LNCaP clone FGC (cell line): ENCODE measurements at regions not wholly inside any gene's neighbourhood (a gene's known extent, or its start where the extent isn't known, plus 50 kb on each side); places are given as distances from the start of the nearest gene placed in this dataset.
A peak's percentile ranks its signal among the peaks of the same experiment; 100 is the strongest.
"Not testable (repeated sequence)": the region's sequence is repeated elsewhere in the genome, so short reads cannot be mapped to it uniquely, and the experiment has no call there.

Experiments
- DNase-seq: peaks from one replicate; pipeline ENCODE4 v3.0.0-alpha.2; 2011; ENCODE audit warnings: low read depth
- H3K4me3 ChIP-seq: 2 replicates; pipeline ENCODE4 v1.5.1; 2011; ENCODE audit warnings: mild to moderate bottlenecking, low read depth, low read length, control low read depth
- TF ChIP-seq, protein P1 (sequence below): IDR thresholded peaks from 2 replicates; pipeline ENCODE4 v1.5.1; 2012; ENCODE audit warnings: mild to moderate bottlenecking; ENCODE audit not compliant: control insufficient read depth, insufficient read depth; ENCODE audit errors: extremely low read depth

DNA sequence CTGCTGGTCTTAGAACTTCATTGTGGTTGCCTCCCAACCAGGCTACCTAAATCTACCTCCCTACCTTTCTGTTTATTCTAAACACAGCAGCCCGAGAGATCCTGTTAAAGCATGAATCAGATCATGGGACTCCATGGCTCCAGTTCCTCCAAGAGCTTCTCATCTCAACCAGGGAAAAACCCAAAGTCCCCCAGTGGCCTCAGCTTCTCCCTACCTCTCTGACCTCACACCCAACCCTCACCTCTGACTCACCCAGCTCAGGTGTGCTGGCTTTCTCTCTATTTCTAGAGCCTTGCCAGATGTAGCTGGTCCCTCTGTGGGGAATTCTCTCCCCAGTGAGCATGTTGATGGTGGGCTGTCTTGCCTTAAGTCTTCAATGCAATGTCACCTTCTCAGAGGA is 93.8 kb upstream of the COPS8 start:
- no peak overlapping the region for H3K4me3 ChIP-seq
- no peak for DNase-seq
- TF ChIP-seq, protein P1, sequence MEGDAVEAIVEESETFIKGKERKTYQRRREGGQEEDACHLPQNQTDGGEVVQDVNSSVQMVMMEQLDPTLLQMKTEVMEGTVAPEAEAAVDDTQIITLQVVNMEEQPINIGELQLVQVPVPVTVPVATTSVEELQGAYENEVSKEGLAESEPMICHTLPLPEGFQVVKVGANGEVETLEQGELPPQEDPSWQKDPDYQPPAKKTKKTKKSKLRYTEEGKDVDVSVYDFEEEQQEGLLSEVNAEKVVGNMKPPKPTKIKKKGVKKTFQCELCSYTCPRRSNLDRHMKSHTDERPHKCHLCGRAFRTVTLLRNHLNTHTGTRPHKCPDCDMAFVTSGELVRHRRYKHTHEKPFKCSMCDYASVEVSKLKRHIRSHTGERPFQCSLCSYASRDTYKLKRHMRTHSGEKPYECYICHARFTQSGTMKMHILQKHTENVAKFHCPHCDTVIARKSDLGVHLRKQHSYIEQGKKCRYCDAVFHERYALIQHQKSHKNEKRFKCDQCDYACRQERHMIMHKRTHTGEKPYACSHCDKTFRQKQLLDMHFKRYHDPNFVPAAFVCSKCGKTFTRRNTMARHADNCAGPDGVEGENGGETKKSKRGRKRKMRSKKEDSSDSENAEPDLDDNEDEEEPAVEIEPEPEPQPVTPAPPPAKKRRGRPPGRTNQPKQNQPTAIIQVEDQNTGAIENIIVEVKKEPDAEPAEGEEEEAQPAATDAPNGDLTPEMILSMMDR = no peak

DNA sequence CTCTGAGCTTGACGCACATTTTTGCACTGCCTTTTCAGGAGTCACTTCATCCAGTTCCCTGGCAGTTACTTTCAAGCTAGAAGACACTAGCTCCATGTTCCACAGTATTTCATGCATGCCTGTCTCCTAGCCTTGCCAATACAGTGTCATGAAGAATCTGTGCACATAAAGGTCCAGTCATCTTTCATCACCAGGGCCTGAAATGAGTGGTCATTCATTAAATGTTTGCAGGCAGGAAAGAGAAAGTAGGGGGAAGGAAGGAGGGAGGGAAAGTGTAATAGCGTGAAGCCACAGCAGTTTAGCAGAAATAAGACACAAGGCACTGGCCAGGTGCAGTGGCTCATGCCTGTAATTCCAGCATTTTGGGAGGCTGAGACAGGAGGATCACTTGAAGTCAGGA is 92.4 kb upstream of the COPS8 start:
- no peak for DNase-seq
- TF ChIP-seq, protein P1 = no peak
- H3K4me3 ChIP-seq = no peak overlapping the region

DNA sequence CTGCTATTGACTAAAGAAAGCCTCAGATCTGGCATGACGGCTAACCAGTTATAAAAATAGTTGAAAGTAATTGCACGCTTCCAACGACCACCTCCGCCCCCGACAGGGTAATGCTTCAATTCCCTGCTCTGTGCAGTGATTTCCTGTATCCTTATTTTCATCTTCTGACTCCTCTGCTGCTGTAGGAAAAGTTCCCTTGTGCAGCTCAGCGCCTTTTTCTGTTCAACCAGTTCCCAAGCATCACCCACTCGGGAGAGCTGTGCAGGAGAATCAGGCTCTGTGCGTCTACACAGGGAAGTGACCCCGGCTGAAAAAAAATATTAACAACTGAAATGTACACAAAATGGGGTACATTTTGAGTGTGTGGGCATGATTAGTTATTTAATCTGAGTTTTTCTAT is 91.3 kb upstream of the COPS8 start:
- no peak overlapping the region for H3K4me3 ChIP-seq
- no peak for DNase-seq
- TF ChIP-seq, protein P1 = no peak

DNA sequence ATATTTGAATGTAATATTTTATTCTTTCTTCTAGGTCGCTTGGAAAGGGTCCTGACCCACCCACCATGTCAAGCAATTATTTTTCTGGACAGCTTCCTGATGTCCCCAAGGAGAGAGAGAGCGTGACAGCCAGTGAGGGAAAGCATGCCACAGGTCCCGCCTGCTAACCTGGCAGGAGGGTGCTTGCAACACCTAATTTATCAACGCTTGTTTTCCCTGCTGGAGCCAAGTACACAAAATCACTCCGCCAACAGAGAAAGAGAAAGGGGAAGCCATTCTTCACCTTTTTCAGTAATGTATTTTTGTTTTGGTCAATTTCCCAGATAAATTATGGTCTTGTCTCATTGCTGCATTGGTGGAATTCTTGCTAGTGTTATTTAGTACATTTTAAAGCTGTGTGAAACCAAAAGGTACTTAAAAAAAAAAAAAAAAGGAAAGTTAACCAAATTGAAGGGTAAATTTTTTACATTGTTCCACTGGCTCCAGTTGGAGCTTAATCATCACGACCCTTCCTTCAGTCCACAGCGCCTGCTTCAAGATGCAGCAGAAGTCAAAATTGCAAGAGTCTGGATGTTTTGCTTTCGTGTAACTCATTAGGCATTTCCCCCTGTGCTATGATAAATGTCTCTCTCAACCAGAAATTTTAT is 88.5 kb upstream of the COPS8 start:
- DNase-seq = peak; percentile 54
- H3K4me3 ChIP-seq = peak overlapping the region; percentile 24
- TF ChIP-seq, protein P1 = no peak

DNA sequence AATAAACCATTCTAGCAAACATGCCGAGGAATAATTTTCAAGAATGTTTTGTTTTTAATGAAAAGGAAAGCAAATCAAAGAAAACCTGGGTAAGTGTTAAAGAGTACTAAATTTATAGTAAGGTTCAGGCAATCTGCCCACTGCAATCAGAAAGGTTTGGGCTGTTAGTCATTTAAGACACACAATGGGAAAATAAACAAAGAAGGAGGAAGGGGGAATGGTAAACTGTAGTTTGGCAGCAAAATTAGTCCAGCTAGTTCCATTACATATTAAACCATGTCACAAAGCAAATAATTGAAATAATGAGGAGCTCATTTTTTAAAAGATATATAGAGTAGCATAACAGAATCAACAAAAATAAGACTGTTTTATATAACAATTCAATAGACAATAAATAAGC is 87.5 kb upstream of the COPS8 start:
- TF ChIP-seq, protein P1 = no peak
- no peak overlapping the region; the same call in 1 of the 2 replicates for H3K4me3 ChIP-seq
- peak; percentile 99 for DNase-seq

DNA sequence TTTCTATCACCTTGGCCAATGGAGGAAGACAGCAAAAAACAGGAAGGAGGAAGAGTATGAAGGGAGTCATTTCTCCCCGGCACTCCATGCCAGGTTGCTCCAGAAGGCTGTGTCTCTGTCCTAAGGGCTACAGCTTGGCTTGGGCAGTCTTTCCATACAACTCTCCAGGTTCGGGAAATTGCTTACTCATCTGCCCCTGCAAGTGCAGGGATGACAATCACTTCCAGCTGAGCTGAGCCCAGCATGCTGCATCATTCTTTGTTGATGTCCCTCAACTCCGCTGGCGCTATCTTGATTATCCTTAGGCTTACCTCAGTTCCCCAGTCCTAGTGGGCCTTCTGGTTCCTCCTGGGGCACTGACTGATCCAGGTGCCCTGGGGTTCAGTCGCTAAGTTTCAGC is 86.9 kb upstream of the COPS8 start:
- no peak for DNase-seq
- TF ChIP-seq, protein P1 = no peak
- H3K4me3 ChIP-seq = 0 out of 2 replicates have a peak overlapping the region, but pooled peaks have one; percentile 11

DNA sequence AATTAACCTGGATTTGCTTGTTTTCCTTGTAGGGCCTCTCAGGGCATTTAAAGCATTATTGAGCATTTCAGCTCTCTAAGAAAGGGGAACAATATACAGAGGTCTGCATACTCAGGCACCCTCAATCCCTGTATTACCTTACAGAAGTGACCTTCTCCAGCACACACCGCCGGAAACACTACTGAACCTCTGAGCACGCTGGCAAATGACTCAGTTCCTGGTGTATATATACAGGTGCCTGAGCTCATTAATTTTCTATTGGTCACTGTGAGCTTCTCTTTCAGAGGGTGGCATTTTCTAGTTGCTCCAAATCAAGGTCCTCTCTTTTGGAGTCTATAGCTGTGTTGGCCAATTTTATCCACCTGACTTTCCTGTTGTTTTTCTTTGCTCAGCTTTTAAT is 85.2 kb upstream of the COPS8 start:
- H3K4me3 ChIP-seq = no peak overlapping the region
- DNase-seq = no peak
- TF ChIP-seq, protein P1 = no peak

DNA sequence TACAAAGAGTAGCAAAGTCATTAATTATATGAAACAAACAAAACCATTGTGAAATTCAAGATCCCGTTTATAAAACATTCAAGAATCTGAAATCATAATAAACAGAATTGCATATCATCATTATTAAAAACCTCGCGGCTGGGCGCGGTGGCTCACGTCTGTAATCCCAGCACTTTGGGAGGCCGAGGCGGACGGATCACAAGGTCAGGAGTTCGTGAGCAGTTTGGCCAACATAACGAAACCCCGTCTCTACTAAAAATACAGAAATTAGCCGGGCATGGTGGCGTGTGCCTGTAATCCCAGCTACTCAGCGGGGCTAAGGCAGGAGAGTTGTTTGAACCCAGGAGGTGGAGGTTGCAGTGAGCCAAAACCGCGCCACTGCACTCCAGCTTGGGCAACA is 80.3 kb upstream of the COPS8 start:
- not testable (repeated sequence) for DNase-seq, H3K4me3 ChIP-seq
